HG03521 (cell line): ENCODE measurements at regions not wholly inside any gene's neighbourhood (a gene's known extent, or its start where the extent isn't known, plus 50 kb on each side); places are given as distances from the start of the nearest gene placed in this dataset.

ENCODE experiments used
- ATAC-seq: cut with Tn5 transposase; IDR thresholded peaks from one replicate; pipeline ENCODE4 v1.9.1; 2021; ENCODE audit warnings: mild to moderate bottlenecking, moderate library complexity; ENCODE audit not compliant: unreplicated experiment

DNA sequence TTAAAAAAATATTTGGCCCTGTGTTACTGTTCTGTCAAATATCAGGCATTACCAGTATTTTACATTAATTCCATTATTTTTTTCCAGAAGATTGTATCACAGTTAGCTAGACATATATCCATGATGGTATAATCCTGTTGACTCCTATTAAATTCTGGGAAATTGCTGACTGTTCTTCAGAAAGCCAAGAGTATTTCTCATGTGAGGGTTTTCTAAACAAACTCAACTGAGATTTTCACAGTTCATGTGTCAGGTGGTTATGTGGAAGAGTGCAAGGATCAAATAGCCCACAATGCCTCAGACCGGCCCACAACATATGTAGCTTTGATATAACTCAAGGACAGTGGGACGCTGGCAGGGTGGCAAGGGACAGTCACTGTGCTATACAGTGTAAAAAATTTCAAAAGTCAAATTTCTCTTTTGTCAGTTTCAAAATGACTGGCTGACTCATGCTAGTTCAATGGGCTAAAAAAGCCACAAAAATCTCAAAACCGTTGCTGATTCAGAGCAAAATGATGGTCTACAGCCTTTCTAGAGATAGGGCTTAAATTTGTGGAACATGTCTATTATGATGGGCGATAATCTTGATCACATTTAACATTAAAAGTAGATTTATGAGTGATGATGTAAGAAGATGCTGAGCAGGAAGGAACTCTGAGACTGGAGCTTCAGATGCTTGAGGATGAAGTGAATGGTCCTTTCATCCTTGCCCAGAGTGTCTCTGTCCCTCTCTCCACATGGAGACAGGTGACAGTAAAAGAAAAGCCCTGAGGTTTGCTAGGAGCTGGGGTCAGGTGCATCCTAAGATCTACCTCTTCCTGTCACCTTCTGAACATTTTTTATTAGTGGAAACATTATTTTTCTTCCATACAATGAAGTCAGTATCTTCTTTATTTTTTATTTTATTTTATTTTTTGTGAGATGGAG lies 175.8 kb upstream of the PIEZO2 start:
- peak; percentile 75 for ATAC-seq

DNA sequence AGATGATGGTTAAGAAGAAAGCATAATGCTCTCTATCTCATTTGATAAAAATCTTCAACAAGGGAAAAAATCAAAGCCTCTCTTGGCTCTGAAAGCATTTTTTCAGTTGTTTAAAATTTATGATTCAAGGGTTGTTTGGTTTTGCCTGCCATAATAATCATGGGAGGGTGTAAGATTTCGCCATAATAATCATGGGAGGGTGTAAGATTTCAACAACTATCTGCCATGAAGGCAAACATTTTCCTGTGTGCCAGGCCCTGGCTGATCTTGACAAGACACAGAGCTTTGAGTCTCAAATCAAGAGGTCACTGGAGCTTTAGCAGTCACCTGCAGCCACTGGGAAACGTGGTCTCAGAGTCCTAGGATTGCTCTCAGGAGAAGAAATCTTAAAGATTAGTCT lies 175.1 kb upstream of the PIEZO2 start:
- ATAC-seq = no peak

DNA sequence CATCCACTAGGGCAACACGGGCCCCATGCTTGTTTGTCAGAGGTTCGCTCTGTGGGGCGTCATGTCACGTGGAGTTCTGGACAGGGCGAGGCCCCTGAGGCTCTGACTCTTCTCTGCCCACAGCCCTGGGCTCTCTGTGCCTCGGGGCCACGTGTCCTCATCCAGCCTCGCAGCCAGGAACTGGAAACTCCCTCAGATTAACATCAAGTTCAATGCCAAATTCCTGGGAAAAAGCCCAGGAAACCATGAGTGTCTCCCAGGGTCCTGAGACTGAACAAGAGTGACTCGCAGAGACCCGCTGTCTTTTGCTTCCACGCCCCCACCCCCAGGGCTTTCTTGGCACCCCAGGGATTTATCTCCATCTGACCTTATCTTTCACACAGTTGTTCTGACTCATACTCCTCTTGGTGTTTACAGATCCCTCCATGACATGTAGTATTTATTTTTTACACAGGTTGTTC lies 174.0 kb upstream of the PIEZO2 start:
- ATAC-seq = no peak

DNA sequence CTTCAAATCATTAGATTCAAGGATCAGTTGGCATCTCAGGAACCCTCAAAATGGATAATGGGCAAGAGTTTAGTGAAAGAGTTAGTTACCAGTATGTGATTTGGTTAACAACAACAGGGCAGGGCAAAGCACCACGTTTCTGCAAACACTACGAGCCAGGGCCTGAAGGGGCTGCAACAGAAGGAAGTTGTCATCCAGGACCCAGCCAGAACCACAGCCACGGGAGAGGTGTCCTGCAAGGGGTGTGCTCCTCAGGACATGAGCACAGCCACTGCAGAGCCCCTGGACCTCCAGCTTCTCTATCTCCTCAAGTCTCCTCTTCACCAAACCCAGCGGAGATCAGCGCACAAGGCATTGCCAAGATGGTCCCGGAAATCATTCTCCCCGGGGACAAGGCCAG lies 173.3 kb upstream of the PIEZO2 start:
- ATAC-seq = no peak

DNA sequence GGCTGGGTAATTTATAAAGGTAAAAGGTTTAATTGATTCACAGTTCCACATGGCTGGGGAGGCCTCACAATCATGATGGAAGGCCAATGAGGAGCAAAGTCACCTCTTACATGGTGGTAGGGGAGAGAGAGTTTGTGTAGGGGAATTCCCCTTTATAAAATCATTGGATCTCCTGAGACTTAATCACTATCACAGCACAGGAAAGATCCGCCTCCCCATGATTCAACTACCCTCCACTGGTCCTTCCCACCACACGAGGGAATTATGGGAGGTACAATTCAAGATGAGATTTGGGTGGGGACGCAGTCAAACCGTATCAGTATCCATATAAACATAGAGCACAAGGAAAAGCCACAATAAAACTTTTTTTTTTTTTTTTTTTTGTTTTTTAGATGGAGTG lies 172.6 kb upstream of the PIEZO2 start:
- ATAC-seq = no peak

DNA sequence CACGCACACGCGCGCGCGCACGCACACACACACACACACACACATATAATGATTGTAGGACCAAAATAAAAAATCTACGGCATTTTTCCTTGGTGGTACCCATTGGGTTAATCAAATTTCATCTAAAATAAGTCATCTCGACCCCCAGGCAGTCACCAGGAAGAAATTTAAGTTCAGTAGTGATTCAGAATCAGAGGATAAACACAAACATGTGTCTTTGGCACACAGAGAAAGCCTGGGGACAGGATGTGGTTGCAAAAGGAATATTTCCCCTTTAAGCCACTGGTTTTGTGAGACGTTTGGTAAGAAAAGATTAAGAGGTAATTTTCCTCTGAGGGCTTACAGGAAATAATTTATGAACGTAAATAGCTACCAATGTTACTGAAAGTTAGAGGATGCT lies 171.6 kb upstream of the PIEZO2 start:
- no peak for ATAC-seq

DNA sequence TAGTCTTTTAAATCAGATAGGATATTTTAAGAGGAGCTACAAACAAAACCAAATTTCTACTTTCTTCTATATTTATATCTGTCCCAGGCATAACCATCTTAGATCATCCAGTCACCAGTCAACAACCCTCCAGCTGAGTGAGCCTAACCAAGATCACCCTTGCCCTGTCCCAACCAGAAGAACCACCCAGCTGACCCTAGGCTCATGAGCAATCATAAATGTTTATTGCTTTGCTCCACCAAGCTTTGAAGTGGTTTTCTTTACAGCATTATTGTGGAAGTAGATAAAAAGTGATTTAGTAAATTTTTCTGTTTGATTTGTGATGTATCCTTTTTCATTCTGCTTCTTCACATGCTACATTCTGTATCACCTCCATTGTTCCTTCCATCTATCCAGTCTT lies 167.2 kb upstream of the PIEZO2 start:
- ATAC-seq = no peak

DNA sequence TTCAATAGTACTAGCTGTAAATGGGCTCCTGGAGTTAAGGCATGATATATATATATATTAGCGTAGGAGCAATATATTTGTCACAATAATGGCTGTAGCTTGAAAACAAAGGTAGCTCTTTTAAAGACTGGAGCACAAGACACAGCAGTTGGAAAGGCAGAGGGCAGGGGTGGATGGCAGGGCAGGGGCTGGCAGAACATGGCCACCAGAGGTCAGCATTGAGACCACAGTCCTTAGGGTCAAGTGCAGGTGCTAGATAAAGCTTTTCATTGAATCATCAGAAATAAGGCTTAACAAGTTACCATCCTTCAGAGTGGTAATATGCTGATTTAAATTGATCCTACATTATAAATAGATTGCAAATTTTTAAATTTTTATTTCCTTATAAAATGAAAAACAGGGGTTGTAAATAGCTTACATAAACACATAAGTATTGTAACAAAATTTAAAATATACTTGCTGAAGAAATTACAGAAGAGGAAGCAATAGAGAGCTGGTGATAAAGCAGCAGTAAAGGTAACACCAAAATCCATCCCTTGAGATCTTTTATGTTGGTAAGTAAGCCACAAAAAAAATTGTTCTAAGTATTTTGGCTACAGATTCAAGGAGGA lies 161.2 kb upstream of the PIEZO2 start:
- no peak for ATAC-seq

DNA sequence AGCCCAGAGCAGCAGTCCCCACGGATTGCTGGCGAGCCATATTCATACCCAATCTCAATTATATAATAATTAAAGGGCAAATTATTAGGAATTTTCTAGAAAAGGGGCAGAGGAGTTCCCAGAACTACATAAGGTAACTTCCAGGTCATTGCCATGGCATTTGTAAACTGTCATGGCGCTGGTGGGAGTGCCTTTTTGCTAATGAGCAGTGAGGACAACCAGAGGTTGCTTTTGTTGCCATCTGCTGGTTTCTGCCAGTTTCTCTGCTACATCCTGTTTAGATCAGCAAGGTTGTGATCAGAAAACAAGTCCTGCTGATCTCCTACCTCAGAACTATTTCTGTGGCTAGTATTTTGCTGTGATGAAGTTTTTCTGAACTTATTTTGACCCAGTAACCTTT lies 159.8 kb upstream of the PIEZO2 start:
- no peak for ATAC-seq

DNA sequence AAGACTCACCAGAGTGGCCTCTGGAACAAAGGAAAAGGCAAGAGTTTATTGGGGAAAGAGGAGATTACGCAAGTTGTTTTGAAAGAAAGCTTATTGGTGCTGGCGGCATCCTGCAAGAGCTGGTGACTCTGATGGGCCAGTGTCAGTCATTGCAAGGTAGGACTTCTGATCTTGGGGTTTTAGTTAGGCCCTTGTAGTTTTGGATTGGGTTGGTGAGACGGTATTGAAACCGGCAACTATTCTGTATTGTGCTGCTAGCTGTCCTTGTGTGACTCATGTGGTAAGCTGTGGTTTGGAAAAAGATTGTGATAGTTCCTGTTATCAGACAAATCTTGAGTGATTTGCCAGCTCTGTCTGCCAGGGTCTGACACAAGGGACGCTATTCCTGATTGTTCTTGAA lies 159.1 kb upstream of the PIEZO2 start:
- no peak for ATAC-seq

DNA sequence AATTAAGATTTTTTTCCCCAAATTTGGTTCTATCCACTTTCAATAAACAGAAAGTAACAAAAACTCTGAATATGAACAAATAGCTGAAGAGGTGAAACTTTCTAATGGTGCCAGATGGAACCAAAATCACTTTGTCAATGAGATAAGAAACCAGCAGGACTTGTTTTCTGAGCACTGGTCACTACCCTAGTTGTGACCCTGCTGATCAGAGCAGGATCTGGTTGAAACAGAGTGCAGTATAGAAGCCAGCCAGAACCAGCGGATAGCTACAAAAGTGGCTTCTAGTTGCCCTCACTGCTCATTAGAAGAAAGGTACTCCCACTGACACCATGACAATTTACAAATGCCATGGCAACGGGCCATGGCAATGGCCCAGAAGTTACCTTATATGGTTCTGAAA lies 158.3 kb upstream of the PIEZO2 start:
- ATAC-seq = no peak

DNA sequence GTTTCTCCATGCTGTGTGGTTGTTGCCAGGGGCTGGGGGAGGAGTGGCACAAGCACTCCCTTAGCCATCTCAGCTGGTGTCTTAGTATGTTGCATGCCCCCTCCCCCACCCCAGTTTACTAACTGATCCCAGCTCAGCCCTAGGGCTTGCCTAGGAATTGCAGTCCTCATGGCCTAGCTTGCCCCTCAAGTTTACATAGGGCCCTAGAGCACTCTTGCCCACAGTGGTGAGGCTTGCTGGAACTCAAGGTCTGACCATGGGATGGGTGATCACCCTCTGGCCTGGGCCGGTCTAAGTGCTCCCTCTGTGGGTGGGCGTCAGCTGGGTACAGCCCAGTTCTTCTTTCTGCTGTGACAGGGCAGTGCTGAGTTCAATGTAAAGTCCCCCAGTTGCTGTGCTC lies 156.1 kb upstream of the PIEZO2 start:
- ATAC-seq = no peak

DNA sequence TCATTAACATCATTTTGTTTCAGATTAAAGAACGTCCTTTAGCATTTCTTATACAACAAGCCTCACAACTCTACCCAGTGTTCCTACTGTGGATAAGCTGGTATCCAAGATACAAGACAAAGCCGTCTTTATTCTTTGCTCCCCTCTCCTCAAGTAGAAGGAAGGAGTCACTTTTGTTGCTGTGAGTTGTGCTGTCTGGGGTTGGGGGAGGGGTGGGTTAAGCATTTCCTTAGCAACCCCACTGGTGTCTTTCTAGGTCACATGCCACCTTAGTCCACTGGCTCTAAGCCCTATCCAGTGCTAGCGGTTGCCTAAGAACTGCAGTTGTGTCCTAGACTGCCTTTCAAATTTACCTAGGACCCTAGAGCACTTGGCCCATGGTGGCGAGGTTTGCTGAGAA lies 155.6 kb upstream of the PIEZO2 start:
- no peak for ATAC-seq

DNA sequence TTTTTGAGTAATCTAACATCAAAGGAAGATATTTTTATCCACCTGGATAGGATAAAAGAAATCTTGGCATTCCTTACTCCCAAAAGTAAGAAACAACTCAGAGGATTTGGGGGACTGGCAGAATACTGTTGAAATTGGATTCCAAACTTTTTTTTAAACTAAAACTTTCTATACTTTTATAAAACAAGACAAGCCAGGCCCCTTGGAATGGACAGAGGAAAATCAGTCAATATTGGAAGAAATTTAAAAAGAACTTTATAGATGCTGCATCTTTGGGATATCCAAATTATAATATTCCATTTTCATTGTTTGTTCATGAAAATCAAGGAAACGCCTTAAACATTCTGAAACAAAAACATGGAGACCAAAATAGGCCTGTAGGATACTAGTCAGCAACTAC lies 147.6 kb upstream of the PIEZO2 start:
- ATAC-seq = no peak

DNA sequence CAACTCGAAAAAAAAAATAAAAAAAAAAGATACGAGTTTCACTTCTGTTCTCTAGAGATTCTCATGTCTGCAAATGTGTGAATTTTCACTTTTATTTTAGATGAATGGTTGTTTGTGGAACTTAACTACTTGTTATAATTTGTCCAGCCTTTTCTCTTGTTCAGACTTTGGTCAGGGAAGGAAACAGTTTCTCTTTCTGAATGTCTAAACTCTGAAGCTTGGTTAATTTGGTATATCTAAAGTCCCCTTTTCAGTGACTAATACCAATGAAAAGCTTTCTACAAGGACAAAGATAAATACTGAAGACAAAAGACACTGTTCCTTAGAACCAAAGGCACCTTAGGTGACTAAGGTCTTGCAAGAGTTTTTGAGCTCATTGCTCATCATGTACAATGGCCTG lies 144.4 kb upstream of the PIEZO2 start:
- ATAC-seq = no peak

DNA sequence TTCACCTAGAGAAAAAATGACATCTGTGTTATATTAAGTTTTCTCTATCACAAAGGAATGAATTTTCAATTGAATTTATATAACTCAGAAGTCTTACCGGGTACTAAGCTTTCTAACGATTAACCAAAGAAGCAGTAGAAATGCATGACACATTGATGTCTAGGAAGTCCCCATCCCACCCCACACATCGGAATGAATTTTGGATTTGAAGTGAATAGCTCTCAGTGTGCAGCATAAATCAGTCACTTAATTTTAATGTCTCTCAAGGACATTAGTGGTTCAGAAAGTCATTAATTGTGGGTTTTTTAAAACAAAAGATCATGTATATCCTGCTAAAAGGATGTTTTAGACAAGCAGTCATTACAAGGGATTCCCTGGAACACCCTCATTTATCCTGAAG lies 141.4 kb upstream of the PIEZO2 start:
- ATAC-seq = no peak

DNA sequence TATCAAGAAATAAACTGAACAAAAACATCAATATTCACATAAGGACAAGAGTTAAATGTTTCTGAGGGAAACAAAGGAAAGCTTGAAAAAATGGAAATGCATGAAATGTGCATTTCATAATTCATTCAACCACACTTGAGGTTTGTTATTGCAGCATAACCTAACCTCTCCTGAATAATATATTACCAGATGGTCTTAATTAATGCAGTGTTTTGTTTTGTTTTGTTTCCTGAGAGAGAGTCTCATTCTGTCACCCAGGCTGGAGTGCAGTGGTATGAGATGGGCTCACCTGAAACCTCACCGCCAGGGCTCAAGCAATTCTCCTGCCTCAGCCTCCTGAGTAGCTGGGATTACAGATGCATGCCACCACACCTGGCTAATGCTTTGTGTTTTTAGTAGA lies 139.9 kb upstream of the PIEZO2 start:
- no peak for ATAC-seq

DNA sequence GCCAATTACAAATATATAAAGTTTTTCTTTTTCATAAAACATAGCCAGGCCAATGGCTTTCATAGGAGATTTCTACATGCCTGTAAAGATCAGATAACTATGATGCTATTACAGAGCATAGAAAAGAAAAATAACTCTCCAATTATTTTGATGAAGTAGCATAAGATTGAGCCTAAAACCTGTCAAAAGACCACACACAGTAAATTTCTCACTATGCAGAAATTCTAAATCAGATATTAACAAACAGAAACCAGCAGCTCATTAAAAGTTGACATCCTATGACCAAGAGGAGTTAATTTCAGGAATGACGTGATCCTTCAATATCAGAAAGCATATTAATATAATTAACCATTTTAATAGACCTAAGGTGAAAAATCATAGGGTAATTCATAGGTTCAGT lies 139.0 kb upstream of the PIEZO2 start:
- ATAC-seq = no peak

DNA sequence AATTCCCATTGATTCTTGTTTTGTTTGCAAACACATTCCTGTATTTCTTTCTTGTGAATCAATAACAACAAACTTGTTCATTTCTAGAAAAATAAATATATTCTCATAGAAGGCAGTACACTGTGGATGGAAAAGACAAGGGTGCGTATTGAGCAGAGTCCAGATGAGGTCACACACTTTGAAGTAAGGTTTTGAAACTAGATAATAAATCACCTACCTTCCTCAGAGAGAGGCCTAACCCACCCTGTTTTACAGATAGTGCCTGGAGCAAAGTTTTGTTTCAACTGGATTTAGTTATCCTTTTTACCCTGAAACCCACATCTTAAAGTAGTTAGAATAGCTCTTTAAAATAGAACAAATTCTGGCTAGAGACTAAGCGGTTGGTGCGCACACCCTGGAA lies 137.1 kb upstream of the PIEZO2 start:
- no peak for ATAC-seq

DNA sequence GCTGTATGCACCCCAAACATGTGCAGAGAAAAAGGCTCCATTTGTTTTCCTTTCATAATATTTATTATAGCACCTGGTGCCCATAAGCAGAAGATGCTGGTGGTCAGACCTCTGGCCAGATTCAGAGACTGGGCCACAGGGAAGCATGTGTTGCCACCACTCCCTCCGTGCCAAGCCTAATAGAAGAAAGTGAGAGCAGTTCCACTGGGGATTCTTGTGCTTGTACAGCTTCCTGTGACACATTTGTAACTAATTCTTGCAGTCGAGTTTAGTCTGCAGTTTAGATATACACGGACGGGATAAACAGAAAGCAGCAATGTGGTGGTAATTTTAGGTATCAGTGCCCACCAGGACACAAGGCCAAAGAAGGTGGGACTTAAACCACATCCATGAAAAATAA lies 135.4 kb upstream of the PIEZO2 start:
- ATAC-seq = no peak

DNA sequence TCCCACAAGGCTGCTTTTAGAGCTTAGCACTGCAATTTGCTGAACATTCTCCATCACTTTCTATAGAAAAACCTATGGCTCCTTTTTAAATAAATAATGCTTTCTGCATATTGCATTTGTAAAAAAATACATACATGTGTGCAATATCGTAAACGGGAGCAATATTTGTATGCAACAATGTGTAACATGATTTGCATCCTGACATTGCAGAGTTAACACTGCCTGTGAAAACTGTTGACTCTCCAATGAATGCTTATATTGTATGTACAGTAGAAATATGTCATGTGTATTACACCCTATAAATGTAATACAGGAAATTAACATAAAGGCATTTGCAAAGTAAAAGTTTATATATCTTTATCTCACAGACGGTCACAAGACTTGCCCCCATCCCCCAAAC lies 135.0 kb upstream of the PIEZO2 start:
- no peak for ATAC-seq

DNA sequence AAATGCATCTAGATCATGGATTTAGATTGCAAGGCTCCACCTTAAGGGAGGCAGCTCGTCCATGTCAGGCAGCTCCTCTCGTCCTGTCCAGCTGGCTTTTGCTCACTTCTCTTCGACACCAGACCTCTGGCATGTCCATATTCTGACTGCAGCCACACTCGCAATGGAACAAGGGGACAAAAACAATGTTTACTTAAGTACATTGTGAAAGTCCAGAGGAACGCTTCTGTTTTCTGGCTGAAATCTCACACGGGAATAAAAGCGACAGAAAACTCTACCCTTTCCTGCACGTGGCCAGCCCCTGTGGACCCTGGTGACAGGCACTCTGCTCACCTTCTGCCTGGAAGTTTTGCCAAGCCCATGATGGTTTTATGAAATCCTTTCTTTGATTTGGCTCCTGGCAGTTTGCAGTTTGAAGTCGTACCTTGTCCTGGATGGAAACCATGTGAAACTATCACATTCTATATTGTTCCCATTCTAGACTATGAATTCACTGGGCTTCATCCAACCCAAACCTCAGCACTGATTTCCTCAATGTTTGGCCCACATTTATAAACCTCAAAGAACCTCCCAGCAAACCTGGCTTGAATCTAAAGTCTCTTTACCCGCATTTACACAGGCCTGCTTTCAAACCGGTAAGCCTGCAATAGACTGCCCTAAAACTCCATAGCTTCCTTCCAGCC lies 134.3 kb upstream of the PIEZO2 start:
- no peak for ATAC-seq
